Uterus (tissue), 2 donors: ENCODE measurements at regions not wholly inside any gene's neighbourhood (a gene's known extent, or its start where the extent isn't known, plus 50 kb on each side); places are given as distances from the start of the nearest gene placed in this dataset.

Experiments
- CTCF ChIP-seq, 4 experiments: fragments of 200-600 bp in 2 of 4; fragments of 450-650 bp in 2 of 4; sonication (generic) in 2 of 4; IDR thresholded peaks; one replicate each; pipeline ENCODE4 v1.5.1; 2016 to 2019; ENCODE audit warnings: antibody characterized with exemption in 4 of 4, mild to moderate bottlenecking in 2 of 4, moderate library complexity in 1 of 4
- POLR2A ChIP-seq, 2 donors: fragments of 450-650 bp; IDR thresholded peaks; one replicate each; pipeline ENCODE4 v1.6.1; 2016; ENCODE audit warnings: antibody characterized with exemption in 2 of 2, mild to moderate bottlenecking in 1 of 2, moderate library complexity in 1 of 2

GRCh38 chr3:163462446-163462845 lies 1615.8 kb downstream of the SI start:
- no peak for TF ChIP-seq CTCF (IDR thresholded peaks at IDR 0.05)
- no peak for TF ChIP-seq POLR2A (IDR thresholded peaks at IDR 0.05)
